Fibroblast of skin of right biceps (primary cell): ENCODE measurements at regions not wholly inside any gene's neighbourhood (a gene's known extent, or its start where the extent isn't known, plus 50 kb on each side); places are given as distances from the start of the nearest gene placed in this dataset.
"Not testable (repeated sequence)": the region's sequence is repeated elsewhere in the genome, so short reads cannot be mapped to it uniquely, and the experiment has no call there.

Source experiments
- DNase-seq: peaks from one replicate; pipeline ENCODE4 v3.0.0-alpha.2; 2013

DNA sequence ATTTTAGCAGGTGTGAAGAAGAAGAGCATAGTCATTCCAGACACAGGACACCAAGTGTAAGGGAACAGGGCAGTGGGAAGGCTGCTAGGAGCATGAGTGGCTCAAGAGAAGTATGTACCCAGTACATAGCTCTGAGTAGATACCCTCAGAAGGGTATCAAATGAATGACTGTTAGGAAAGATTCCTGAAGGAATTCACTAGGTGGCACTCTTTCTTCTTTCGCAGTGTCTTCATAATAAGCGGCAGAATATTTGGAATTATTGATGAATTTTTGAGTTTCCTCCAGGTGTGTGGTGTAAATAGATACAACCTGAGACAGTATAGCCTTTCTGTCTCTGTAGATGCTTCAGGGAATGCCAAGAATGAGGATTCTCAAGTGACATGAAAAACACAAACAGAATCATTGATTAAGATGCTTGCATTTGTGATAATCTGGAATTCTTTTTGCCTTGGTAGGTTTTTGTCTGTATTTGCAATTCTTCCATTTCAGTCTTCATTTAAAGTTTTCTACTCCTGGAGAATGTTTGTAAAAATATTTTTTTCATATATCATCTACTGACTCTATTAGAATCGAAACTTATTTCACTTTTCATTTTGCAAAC is 264.3 kb upstream of the RIMS1 start:
- peak; percentile 8 for DNase-seq

DNA sequence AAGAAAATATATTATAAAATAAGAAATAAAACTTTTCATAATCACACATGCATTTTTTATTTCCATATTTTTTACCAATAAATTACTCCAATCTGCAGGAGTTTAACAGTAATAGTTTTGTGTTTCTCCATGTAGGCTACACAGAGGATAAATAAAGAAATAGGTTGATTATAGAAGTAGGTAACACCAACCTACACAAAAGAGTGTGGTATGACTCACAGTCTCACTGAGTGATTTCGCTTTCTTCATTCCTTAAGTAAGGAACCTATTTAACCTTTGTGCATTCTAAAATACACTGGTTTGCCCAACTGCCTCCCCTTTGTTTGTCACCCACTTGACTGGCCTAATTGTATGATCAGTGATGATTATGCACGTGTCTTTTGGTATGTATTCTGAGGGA is 244.2 kb upstream of the RIMS1 start:
- no peak for DNase-seq

DNA sequence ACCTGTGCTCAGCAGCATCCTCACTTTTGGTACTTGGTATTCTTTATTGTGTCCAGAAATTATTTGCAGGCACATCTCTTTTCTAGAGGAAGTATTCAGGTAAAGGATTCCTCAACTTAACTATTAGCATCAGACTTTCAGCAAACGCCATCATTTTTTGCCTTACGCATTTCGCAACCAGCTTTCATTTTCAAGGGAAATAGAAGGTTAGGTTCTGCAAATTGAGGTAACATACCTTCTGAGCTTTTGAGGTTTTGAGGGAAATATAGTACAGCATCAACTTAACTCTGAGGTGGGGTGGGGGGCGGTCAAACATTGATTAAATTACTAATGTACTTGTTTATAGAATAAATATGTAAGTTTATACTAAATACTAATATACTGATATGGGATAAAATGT is 243.6 kb upstream of the RIMS1 start:
- DNase-seq: no peak

DNA sequence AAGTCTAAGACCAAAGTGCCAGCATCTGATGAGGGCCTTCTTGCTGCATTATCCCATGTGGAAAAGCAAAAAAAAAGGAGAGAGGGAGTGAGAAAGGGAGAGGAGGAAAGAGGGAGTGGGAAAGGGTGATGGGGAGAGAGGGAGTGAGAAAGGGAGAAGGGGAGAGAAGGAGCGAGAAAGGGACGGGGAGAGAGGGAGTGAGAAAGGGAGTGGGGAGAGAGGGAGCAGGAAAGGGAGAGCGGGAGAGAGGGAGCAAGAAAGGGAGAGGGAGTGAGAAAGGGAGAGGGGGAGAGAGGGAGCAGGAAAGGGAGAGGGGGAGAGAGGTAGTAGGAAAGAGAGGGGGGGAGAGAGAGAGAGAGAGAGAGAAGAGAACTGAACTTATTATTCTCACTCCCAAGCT is 241.1 kb upstream of the RIMS1 start:
- DNase-seq: no peak

DNA sequence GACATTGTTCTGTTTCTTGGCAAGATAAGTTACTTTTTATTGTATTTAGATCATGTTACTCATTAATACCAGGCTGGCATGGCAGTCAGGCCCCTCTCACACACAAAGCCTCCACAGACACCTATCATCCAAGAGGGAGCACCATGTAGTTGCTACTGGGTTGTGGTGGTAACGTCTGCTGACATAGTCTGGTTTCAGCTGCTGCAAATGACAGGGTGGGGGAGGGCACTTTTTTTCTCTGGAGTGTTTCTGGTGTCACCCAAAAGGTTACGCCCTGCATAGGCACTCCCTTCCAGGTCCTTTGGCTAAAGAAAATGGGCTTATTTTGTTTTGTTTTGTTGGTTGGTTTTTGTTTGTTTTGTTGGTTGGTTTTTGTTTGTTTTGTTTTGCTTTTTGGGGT is 236.4 kb upstream of the RIMS1 start:
- DNase-seq: no peak

DNA sequence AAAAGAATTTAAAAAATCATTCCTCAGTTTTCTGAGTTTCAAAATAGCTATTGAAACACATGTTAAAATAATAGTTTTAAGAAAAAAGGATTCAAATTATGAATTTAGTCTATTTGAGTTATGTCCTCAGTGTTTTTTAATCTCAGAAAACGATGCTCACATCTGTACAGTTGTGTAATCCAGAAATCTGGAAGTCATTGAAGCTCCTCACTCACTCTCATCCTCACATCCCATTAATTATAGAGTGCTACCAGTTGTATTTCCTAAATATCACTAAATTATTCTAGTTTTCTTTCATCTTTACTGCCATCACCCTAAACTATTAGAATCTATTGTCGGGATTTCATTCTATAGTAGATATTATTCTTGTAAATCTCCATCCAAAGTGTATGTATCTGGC is 234.7 kb upstream of the RIMS1 start:
- no peak for DNase-seq

DNA sequence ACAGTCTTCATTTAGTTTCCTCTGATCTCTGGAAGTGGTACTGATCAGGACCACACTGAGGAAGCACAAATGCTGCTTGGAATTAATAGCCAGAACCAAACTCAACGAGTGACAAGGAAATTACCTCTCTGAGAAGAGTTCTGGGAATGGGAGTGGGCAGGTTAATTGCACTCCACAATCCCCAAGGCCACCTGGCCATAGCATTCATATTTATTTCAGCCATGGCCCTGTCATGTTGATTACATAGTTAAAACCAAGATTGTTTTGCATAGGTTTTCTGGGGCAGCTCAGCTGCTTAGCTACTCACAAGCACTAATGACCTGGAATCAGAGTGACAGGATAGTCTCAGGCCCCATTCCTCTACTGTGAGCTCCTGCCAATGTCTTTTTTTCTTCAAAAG is 230.2 kb upstream of the RIMS1 start:
- no peak for DNase-seq

DNA sequence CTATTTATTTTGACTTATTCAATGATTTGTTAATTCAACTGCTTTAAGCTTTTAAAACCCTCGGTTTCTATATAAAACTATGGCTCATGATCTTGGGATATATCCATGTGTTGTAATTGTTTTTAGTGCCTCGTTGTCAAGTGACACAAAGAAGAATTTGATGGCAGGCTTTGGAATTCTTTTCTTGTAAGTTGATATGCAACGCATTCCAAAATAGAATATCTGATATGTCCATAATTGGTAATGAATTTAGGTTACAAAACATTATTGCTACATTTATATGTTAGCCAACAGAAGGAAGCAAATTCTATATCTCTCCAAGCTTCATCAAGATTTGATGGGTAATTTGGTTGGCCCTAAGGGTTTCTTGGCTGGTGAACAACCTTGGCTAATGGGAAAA is 220.4 kb upstream of the RIMS1 start:
- peak; percentile 5 for DNase-seq

DNA sequence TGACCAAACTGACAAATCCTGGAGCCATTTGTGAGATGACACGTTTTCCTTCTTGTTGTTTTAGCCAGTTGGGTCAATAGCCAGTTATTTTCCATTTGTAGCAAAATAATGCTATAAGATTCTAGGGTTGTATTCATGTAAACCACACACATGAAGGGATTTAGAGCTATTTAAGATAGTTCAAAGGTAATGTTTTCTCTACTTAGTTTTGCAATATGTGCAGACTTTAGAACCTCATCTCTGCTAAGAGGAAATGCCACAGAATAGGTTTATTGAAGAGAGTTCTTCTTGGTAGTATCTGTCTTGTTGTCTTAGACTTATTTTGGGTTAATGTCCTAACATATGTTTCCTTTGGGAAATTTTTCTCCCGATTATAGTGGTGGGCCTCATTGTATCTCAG is 213.5 kb upstream of the RIMS1 start:
- no peak for DNase-seq

DNA sequence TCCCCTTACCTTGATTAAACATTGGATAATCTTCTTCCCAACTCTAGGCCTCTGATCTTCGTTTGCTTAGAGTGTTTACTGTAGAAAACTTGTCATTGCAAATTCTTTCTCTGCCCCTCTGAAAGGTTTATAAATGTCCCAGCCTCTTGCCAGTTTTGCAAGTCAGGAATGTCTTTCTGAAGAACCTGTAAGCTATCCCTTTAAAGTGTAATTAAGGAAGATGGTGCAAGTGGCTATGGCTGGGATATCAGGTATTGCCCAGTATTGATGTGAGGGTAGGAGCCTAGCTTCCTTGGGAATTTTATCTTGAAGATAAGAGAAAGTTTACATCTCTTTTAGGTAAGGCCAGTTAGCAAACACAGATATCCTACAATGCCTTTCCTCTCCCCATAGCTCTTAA is 211.0 kb upstream of the RIMS1 start:
- no peak for DNase-seq

DNA sequence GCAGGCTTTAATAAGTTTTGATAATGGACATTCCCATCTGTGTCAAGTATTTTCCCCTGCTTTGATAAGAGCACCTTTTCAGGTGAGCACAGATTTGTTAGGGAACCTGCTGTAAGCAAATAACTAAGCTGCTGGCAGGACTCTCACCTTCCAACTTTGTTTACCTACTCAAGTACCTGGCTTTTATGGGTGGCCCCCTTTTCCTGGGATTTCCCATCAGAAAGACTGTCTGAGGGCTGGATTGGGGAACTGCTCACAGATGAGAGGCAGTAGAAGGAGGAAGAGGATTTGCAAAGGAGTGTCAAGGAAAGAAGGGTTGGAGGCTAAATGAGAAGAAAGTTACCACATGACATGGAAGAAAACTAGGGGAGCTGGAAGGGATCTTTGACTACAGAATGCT is 210.1 kb upstream of the RIMS1 start:
- DNase-seq: no peak

DNA sequence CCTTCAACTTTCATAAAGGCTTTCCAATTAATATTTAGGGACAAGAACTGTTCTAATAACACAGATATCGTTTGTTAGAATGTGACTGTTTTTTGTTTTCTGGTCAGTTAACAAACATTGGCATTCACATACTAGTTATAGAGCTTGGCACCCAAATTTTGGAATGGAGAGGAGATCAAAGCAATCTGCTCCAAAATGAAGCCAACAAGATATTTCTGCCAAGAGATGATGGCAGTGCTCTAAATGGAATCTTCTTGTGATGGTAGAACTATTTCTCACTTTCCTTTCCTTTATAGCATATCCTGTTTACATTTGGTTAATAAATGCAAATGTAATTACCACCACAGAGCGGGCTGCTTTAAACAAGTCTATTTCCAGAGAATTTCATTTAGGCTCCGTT is 208.3 kb upstream of the RIMS1 start:
- no peak for DNase-seq

DNA sequence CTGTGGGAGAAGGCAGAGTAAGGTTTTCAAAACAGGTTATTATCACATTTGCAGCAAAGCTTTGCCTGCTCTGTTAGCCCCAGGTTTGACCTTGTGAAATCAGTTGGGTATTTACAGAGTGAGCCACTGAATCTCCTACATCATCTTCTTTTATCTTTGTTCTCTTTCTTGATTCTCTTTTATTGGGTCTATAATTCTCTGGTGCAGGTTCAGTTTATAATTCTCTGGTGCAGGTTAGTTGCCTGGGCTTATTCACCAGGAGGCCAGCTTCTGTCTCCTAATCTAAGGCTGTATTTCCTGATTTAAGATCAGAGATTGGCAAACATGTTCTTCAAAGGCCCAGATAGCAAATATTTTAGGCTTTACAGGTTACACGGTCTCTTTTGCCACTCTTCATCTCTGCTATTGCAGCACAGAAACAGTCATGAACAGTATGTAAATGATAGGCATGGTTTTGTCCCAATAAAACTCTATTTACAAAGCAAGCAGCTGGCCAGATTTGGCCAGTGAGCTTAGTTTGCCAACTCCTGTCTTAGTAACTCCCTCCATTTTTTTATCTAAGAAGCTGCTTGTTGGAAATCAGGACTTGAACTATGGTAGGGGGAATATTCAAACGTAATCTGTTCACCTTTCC is 205.0 kb upstream of the RIMS1 start:
- DNase-seq: no peak

DNA sequence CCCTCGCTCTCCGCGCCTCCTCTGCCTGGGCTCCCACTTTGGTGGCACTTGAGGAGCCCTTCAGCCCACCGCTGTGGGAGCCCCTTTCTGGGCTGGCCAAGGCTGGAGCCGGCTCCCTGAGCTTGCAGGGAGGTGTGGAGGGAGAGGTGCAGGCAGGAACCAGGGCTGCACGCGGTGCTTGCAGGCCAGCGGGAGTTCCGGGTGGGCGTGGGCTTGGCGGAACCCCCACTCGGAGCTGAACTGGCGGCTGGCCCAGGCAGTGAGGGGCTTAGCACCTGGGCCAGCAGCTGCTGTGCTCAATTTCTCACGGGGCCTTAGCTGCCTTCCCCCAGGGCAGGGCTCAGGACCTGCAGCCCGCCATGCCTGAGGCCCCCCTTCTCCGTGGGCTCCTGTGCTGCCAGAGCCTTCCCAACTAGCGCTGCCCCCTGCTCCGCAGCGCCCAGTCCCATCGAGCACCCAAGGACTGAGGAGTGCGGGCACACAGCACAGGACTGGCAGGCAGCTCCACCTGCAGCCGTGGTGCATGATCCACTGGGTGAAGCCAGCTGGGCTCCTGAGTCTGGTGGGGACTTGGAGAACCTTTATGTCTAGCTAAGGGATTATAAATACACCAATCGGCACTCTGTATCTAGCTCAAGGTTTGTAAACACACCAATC is 200.2 kb upstream of the RIMS1 start:
- DNase-seq: not testable (repeated sequence)

DNA sequence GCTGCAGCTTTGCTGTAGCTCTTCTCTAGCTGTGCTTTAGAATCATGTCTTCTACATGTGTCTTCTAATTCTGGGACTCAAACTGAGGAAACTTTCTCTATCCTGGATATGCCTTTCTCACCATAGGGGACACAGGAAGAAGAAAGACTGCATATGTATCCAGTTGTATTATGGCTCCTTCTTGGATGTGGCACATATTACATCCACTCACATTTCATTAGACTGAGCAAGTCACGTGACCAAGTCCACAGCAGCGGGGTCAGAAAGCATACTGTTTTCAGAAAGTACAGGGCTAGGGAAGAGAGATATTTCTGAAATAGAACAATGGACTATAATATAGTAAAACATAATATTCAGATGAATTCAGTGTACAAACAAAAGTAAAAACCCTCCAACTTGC is 187.6 kb upstream of the RIMS1 start:
- no peak for DNase-seq

DNA sequence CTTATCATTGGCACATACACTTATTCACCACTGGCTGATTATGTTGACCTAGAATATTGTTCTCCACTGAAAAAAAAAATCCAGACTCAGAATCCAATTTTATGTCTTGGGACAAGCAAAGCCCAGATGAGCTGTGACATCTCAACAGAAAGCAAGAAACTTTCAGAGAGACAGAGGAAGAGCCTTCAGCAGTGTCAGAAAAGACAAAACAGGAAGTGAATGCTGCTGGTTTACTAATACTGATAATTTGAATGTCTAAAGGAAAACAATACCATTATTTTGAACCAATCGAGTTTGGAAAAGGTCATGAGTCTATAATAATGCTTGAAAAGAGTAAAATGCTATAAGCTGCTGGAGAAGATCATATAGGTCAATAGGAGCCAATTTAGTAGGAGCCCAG is 179.8 kb upstream of the RIMS1 start:
- DNase-seq: no peak

DNA sequence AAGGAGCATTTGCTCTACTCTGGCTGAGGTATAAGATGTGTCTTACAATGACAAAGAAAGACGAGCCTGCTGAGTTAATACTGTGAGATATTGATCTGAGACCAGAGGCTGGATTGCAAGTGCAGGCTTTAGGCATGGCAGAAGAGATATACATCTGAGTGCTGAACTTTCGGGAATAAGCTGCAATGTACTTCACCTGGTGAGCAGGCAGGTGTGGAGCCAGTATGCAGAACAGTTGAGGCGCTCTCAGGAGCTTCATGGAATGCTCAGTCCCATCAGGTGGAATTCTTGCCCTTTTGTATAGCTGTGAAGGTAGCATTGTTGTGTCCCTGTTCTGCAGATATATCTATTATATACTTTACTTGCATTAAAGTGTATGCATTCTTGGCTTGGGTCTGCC is 179.3 kb upstream of the RIMS1 start:
- DNase-seq: no peak

DNA sequence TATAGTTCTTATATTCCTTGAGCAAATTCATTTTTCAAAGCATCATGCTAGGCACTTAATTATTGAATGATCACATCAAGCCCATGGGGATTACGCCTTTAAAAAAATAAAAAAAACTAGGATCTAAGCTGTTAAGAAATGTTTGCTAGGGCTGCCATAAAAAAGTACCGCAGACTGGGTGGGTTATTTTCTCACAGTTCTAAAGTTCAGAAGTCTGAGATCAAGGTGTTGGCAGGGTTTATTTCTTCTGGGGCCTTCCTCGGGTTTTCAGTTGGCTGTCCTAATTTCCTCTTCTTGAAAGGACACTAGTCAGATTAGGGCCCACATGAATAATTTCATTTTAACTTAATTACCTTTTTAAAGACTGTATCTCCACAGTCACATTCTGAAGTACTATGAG is 165.6 kb upstream of the RIMS1 start:
- no peak for DNase-seq

DNA sequence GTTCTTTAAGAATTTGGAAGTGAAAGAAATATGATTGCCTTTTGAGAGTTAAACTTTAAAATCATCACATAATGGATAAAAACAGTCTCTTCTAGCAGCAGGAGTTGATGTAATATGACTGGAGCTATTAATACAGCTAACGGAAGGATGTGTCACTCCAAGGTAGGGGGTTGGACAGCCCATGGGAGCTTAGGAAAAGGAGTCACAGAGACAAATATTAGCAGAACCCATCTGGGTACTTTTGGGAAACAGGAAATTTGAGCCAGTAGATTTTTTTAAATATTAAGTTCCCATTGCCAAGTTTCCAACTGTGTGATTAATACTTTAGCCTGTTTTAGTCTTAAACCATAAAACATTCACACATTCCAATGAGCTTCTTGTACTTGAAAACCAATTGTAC is 164.7 kb upstream of the RIMS1 start:
- peak; percentile 66 for DNase-seq

DNA sequence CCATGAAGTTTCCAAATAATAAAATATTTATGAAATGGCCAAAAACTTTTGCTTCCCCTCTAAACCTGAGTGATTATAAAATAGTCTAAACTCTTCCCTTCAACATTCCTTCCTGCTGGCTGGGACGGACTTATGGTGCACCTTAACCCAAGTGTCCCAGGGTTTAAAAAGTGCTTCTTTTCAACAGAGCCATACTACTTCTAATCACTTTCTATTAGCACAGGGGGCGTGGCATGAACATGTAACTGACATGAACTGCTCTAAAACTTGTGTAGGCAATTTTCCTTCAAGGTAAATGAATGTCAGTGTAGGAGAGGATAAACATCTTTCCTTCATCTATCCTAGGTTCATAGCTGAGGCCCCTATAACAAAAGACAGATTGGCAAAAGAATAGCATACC is 163.6 kb upstream of the RIMS1 start:
- no peak for DNase-seq

DNA sequence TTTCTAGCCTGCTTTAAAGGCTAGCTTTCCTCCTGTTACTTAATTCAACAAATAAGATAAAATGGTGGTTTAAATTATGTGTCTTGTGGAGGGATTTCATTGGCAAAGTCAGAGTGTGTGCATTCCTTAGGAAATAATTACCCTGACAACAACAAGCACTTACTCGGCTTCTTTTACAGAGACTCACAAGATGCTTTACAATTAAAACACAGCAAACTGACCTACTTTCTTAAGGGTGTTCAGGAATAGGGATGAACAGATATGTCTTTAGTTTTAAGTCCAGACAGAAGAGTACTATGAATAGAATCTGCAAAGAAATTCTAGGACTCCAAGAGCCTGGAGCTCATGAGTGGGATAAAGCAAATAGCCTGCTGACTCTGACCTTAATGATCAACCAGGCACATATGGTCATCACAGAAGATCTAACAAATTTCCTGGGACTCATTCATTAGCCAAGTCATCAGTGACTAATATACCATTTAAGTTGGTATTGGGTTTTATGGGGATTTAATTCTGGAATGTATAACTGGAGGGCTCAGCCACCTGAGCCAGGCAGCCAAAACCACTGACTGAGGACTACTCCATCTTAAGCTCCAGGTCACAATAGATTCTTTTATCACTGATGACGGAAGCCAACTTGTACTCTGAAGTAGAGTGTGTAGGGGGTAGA is 161.8 kb upstream of the RIMS1 start:
- no peak for DNase-seq

DNA sequence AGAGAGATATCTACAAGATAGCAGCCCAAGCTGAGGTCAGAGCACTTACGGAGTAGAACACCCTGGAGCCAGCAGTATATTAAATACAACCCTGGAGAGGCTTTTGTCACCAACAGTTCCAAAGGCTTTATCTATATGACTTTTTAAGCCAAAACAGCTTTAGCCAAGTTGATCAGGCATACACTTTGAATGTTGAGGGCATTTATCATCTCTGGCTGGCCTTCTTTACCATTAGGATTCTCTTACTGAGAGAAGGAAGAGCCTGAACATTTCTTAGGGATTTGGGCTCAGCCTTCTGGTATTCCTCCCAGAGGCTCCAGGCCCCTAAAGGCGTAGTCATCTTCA is 161.3 kb upstream of the RIMS1 start:
- DNase-seq: no peak

DNA sequence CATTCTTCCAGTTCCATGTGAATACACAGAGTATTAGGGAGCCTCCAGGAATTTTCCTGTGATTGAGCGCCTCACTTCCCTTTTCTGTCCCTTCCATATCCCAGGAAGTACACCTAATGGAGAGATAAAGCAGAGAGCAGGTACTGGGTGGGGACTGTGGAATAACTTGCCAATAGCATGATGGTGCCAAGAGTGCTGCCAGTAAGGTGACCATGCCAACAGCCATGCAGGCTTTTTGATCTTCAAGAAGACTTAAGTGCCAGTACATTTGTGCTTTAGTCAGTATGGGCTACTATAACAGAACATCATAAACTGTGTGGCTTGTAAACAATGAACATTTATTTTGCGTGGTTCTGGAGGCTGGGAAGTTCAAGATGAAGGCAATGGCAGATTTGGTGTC is 160.2 kb upstream of the RIMS1 start:
- DNase-seq: no peak

DNA sequence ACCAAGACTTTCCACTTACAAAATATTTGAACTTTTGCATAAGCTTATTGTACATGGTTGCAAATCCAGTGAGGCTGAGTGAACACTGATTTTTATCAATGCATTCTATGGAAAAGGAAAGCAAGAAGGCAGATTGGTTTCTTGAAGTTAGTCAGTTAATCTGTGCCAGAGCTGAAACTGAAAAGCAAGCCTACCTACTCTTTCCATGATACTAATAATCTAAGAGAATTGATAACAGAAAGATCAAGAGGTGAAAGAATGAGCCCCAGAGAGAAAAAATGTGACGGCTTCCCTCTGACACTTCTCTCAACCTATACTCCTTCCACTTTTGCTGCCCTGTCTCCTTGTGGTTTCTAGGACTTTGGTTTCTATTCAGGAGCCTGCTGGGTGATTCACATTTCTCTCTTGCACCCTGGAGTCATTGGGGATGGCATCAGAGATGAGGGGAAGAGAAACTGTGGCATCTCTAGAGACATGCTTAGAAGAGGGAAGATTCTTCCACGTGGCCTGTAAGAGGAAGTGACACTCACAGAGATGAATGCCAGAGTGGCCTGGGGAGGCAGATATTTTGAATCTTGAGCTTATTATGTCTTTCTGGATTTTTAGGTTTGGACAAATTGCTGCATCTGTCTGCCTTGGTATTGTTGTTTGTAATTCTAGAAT is 158.6 kb upstream of the RIMS1 start:
- peak; percentile 36 for DNase-seq
